Esophagus mucosa (tissue), 1 donor: ENCODE measurements at regions not wholly inside any gene's neighbourhood (a gene's known extent, or its start where the extent isn't known, plus 50 kb on each side); places are given as distances from the start of the nearest gene placed in this dataset.
"Not testable (repeated sequence)": the region's sequence is repeated elsewhere in the genome, so short reads cannot be mapped to it uniquely, and the experiment has no call there.

Experiments used
- ATAC-seq: fragments of 200-7000 bp; cut with Tn5 transposase; one replicate; pipeline ENCODE4 v1.9.1; 2020
- donor health status: DM: yes; HTN: yes; CAD: no.

GRCh38 chr13:24563087-24563486 lies 50.5 kb upstream of the PARP4 start:
- ATAC-seq: no peak

GRCh38 chr13:24563971-24564370 lies 51.4 kb upstream of the PARP4 start:
- ATAC-seq: not testable (repeated sequence)

DNA sequence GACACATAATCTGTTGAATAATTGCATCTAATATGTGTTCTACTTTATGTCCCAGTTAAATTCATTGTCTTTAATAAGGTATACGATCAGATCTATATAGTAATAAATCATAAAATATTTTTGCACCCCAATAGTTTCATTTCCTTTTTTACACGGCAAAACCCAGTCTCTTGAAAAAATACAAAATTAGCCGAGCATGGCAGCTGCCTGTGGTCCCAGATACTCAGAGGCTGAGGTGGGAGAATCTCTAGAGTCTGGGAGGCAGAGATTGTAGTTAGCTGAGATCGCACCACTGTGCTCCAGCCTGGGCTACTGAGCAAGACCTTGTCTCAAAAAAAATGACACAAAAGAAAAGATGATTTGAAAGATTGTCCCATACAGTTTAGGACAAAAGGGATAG lies 52.3 kb upstream of the PARP4 start:
- ATAC-seq: no peak

DNA sequence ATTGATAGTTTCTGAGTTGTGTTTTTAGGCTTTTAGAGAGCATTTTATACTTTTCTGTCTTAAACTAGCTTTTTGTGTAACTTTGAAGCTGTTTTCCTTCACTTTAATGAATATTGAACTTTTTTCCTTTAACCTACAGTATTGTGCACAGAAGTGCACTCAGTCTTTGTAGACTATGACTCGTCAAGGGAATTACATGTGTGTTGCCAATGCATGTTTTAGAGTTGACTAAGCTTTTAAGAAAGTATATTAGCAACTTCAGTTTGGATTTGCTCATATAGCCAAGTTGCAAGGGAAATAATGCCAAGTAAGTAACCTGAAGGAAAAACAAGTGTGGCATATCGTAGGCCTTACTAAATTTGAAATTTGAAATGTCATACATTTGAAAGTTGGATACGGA lies 55.0 kb upstream of the PARP4 start:
- not testable (repeated sequence) for ATAC-seq

DNA sequence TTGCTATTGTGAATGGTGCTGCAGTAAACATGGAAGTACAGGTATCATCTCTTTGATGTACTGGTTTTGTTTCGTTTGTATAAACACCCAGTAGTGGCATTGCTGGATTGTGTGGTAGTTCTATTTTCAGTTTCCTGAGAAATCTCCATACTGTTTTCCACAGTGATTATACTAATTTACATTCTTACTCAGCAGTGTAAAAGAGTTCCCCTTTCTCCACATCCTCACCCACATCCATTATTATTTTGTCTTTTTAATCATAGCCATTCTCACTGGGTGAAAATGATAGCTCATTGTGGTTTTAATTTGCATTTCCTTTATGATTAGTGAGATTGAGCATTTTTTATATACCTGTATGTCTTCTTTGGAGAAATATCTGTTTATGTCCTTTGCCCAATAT lies 62.3 kb upstream of the PARP4 start:
- ATAC-seq: no peak

DNA sequence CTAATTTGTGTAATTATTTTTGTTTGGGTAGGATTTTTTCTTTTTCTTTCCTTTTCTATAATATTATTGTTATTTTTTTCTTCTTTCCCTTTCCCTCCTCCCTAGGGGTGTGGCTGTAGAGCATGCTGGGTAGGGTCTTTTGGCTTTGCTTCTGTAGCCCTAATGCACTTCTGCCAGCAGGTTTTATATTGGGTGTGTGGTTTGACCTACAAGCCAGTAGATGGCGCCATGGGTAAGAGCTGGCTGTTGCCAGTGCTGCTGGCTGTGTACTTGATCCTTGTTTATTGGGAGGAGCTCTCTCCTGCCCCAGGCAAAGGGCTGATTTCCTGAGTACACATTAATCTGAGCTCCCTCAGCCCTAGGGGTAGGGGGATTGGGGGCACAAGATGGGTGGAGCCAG lies 67.7 kb upstream of the PARP4 start:
- not testable (repeated sequence) for ATAC-seq

DNA sequence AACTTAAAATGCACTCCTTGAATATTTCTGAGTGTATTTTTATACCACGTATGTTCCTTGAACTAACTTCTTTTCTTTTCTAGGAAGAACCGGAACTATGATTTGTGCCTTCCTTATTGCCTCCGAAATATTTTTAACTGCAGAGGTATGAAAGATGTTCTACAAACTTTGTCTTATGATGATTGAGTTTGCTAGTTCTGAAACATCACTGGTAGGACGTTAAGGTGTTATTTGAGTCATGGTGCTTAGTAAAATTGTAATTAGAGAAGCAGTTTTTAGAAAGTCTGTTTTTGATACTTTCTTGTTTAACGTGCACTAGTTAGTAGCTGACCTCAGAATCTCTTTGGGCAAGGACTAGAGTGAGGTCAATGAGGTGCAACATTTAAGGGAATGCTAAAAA lies 69.0 kb upstream of the PARP4 start:
- not testable (repeated sequence) for ATAC-seq

- not testable (repeated sequence) for ATAC-seq
Measured at GRCh38 chr13:24591697-24592096, 79.1 kb upstream of the PARP4 start.

GRCh38 chr13:24597906-24598670 lies 82.1 kb upstream of the ATP12A start:
- not testable (repeated sequence) for ATAC-seq

DNA sequence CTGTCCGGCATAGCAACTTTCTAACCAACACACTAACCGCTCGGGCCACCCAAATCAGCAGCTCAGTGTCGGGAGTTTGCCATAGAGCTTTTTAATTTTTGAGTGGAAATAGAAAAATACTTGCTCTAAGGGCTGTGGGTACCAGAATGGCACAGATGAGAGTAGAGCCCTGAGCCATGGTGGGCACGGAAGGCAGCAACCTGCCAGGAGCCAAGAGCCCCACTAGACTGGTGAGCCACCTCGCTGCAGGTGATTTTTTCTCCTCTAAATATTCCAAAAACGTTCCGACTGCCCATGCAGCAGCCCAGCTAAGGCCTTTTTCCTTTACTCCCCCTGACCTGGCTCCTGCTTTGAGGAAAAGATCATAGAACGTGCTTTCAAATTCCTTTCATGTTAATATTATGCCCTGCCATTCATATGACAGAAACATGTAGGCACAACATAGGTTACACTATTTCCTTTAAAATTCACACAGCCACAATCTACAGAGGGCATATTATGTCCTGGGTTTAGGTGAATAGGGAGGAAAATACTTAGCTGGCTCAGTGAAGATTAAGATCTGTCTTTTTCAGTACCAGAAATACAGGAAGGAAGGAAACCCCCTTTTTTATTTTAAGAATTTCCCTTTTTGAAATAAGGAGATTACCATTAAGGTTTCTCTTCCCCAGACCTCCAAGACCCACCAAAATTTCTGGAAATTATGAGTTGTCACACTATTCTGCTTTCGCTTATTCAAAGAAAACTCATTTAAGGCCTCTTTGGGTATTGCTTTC lies 81.0 kb upstream of the ATP12A start:
- ATAC-seq: not testable (repeated sequence)

DNA sequence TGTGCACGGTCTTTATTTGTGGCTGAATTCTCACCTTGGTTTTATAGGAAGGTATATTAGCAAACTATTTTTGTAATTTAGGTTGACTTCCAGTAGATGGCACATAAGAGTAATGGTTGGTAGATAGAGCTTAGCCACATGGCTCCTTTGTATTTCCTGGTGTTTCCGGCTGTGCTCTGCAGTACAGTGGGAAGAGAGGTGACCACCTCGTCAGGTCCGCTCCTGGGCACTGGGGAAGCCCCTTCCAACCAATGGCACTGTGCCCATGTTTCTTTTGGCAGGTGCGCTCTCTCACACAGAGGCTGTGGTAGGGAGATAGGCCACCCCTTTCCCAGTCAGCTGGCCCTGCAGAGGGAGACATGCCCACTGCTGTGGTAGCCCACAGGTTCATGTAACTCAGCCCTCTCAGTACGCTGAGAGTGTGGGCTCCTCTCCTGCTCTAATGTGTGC lies 74.3 kb upstream of the ATP12A start:
- peak; percentile 85 for ATAC-seq

DNA sequence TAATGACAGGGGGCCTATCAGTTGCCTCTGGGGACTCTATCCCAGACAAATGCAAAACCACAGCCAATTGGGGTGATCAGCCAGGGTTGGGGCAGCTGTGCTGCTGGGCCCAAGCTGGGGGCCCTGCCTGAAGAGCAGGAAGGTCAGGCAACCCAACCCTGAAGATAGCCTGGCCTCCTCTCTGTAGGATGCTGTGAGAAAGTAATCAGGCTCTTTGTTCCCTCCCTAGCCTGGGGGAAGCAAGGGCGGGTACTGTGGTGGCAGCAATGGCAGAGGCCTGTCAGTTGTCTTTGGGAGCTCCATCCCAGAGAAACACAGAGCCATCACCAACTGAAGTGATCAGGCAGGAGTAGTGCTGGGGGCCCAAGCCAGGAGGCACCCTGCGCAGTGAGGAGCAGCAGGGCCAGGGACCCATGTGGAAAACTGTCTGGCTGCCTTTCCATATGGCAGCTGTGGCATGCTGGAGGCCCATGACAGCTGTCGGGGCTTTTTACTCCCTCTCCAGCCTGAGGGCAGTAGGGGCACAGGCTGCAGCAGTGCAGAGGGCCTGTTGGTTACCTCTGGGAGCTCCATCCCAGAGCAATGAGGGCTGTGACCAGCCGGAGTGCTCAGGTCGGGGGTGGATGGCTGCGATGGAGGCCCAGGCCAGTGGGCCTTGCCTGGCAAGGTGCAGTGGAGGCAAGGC lies 73.6 kb upstream of the ATP12A start:
- no peak for ATAC-seq

DNA sequence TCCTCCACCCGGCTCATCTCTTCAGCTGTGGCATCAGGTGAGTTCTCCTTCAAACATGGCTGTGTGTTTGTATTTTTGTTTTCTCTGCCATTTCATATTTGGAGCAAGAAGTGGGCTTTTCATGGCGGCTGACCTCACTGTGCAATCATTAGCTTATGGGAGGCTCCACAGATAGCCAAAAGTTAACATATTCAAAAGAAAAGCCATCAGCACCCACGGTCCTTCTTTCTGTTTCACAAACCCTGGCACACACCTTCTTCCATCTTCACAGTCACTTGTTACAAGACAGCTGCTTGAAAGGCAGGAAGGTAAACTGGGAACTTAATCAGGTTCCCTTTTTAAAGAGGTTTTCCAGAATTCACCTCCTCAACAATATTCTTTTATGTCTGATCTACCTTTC lies 69.3 kb upstream of the ATP12A start:
- ATAC-seq: no peak

DNA sequence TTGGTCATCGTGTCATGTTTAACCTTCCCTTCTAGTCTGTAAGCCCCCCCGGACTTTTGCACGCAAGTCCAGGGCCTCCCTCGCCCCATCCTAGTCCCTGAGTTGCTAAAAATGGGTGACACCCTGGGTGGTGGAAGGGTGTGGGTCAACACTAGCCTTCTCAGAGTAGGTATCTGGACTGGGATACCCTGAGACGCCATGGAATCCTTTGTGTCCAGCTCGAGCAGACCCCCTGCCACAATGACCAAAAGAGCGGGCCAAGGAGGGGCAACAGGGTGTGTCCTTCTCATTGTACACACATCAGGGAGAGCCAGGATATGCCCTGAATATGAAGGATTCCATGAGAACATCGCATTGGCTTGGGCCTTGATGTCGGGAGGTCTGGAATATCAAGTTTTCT lies 67.5 kb upstream of the ATP12A start:
- ATAC-seq: no peak

DNA sequence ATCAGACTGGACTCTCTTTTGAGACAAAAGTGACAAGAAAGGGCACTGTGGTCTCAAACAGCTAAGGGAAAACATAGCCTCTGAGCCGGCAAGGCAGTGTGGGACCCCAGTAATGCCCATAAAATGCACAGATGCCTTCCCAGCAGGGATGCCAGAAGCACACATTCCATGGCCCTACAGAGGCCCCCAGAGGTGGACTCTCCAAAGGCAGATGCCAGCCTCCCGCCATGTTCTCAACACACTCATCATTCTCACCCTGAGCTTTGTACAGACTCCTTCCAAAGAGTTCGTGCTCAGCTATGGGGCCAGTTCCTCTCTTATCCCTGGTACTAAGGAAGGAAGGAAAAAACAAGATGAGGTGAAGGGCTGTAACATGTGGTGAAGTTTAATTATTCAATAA lies 67.1 kb upstream of the ATP12A start:
- ATAC-seq: no peak

- ATAC-seq: no peak
Measured at GRCh38 chr13:24613755-24614154, 66.5 kb upstream of the ATP12A start.

- no peak for ATAC-seq
Measured at GRCh38 chr13:24614306-24615080, 65.7 kb upstream of the ATP12A start.

GRCh38 chr13:24615114-24615513 lies 65.1 kb upstream of the ATP12A start:
- no peak for ATAC-seq

GRCh38 chr13:24615911-24616472 lies 64.2 kb upstream of the ATP12A start:
- no peak for ATAC-seq

- no peak for ATAC-seq
Measured at GRCh38 chr13:24616514-24616913, 63.7 kb upstream of the ATP12A start.

- no peak for ATAC-seq
Measured at GRCh38 chr13:24617256-24618010, 62.8 kb upstream of the ATP12A start.
